ENCODE measurements at regions not wholly inside any gene's neighbourhood (a gene's known extent, or its start where the extent isn't known, plus 50 kb on each side); places are given as distances from the start of the nearest gene placed in this dataset.

DNA sequence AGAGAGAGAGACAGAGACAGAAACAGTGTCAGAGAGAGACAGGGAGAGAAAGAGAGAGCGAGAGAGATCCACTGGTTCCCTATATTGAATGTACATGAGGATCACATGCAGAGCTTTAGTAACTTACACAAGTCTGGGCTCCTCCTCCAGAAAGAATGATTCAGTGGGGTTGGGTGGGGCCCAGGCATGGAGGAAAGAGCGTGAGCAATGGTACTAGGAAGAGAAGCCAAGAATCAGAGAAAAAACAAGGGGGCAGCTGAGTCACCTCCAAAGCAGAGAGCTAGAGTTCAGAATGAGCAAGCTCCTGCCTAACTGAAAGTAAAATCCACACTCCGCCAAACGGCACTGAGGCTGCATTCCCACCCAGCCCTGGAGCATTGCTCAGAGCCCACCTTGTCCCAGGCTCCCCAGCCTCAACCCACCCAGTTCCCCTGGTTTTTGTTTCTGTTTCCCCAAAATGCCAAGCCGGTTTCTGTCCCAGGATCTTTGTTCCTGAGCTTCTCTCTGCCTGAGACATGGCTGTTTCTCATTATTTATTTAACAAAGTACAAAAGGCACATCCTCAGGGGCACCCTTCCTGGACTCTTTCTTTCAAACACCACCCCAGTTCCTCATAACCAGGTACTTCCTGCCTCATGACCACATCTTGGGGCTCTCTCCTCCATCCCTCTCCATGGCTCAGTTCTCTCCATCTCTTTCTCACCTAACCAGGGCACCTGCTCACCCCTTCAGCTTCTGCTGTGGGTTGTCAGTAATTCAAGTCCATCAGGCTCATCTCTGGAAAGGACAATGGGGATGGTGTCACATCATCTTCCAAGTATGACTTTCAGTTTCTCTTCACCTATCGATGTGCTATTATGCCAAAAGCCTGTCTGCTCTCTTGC, 670.3 kb upstream of the TBX3 start:
- TF ChIP-seq, protein P1, sequence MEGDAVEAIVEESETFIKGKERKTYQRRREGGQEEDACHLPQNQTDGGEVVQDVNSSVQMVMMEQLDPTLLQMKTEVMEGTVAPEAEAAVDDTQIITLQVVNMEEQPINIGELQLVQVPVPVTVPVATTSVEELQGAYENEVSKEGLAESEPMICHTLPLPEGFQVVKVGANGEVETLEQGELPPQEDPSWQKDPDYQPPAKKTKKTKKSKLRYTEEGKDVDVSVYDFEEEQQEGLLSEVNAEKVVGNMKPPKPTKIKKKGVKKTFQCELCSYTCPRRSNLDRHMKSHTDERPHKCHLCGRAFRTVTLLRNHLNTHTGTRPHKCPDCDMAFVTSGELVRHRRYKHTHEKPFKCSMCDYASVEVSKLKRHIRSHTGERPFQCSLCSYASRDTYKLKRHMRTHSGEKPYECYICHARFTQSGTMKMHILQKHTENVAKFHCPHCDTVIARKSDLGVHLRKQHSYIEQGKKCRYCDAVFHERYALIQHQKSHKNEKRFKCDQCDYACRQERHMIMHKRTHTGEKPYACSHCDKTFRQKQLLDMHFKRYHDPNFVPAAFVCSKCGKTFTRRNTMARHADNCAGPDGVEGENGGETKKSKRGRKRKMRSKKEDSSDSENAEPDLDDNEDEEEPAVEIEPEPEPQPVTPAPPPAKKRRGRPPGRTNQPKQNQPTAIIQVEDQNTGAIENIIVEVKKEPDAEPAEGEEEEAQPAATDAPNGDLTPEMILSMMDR (IDR thresholded peaks at IDR 0.05): no peak
- TF ChIP-seq POLR2A (IDR thresholded peaks at IDR 0.05): no peak

All from lower leg skin (tissue), 3 donors.